ENCODE measurements at regions not wholly inside any gene's neighbourhood (a gene's known extent, or its start where the extent isn't known, plus 50 kb on each side); places are given as distances from the start of the nearest gene placed in this dataset.

GRCh38 chr14:94964181-94964580 lies 193.1 kb downstream of the DICER1 start:
- no peak for TF ChIP-seq CTCF (IDR thresholded peaks at IDR 0.05; ENCODE audit: insufficient read depth, low read length)
- DNase-seq (ENCODE audit: low read depth): no peak
- H3K4me3 ChIP-seq (ENCODE audit: low read depth, low read length): no peak overlapping the region

GRCh38 chr14:94963051-94963450 lies 193.1 kb upstream of the GSC start:
- no peak overlapping the region for H3K4me3 ChIP-seq (ENCODE audit: low read depth, low read length)
- no peak for DNase-seq (ENCODE audit: low read depth)
- TF ChIP-seq CTCF (IDR thresholded peaks at IDR 0.05; ENCODE audit: insufficient read depth, low read length): no peak

- H3K4me3 ChIP-seq (ENCODE audit: low read depth, low read length): no peak overlapping the region
- TF ChIP-seq CTCF (IDR thresholded peaks at IDR 0.05; ENCODE audit: insufficient read depth, low read length): no peak
- no peak for DNase-seq (ENCODE audit: low read depth)
These were observed 192.3 kb upstream of the GSC start for GRCh38 chr14:94962166-94962575.

- TF ChIP-seq CTCF (IDR thresholded peaks at IDR 0.05; ENCODE audit: insufficient read depth, low read length): no peak
- DNase-seq (ENCODE audit: low read depth): no peak
- H3K4me3 ChIP-seq (ENCODE audit: low read depth, low read length): no peak overlapping the region
These were observed 191.7 kb upstream of the GSC start for GRCh38 chr14:94961386-94962165.

GRCh38 chr14:94960285-94961001 lies 190.5 kb upstream of the GSC start:
- no peak for TF ChIP-seq CTCF (IDR thresholded peaks at IDR 0.05; ENCODE audit: insufficient read depth, low read length)
- H3K4me3 ChIP-seq (ENCODE audit: low read depth, low read length): no peak overlapping the region
- DNase-seq (ENCODE audit: low read depth): no peak

GRCh38 chr14:94953541-94954260 lies 183.8 kb upstream of the GSC start:
- no peak for DNase-seq (ENCODE audit: low read depth)
- TF ChIP-seq CTCF (IDR thresholded peaks at IDR 0.05; ENCODE audit: insufficient read depth, low read length): no peak

More at GRCh38 chr14:94953541-94954260, 183.8 kb upstream of the GSC start:
- no peak overlapping the region for H3K4me3 ChIP-seq (ENCODE audit: low read depth, low read length)
